Endothelial cell of umbilical vein (primary cell): ENCODE measurements at regions not wholly inside any gene's neighbourhood (a gene's known extent, or its start where the extent isn't known, plus 50 kb on each side); places are given as distances from the start of the nearest gene placed in this dataset.

Experiments used
- BruUV-seq: library from RNA; stranded (reverse); fragments of 400-500 nt; replicated peaks from 2 replicates; lab custom pipeline; 2021; lab: Mats Ljungman, UMichigan
- CTCF ChIA-PET: fragments of 300-600, 350-600 bp; sonication (Branson Sonifier 250); formaldehyde crosslinking; loops from one replicate; lab custom pipeline; 2021; ENCODE audit warnings: antibody characterized with exemption, inconsistent platforms; lab: Charles Lee
- POLR2A ChIA-PET: fragments of 300-600, 350-600 bp; sonication (Branson Sonifier 250); formaldehyde crosslinking; loops from one replicate; lab custom pipeline; 2021; ENCODE audit warnings: antibody characterized with exemption, inconsistent platforms; lab: Charles Lee
- DNase-seq: peaks from one replicate; pipeline ENCODE4 v3.0.0-alpha.2; 2011; ENCODE audit warnings: low read depth, low spot score
- FAIRE-seq: peaks from 2 replicates; lab custom pipeline; 2011; peaks lifted over from hg19 to GRCh38; lab: Jason Lieb, UNC
- H2AFZ ChIP-seq: 2 replicates; pipeline ENCODE4 v1.6.0; 2012; ENCODE audit warnings: low read depth, low read length, control low read depth, inconsistent platforms
- H3K27ac ChIP-seq: 2 replicates; pipeline ENCODE4 v1.5.1; 2011; ENCODE audit warnings: low read depth, mild to moderate bottlenecking, control low read depth, low read length, moderate library complexity; ENCODE audit not compliant: insufficient read depth
- H3K27me3 ChIP-seq, 2 experiments: 2 replicates each; pipeline versions ENCODE4 v1.6.0 to v1.6.1; 2011; ENCODE audit warnings: low read length in 2 of 2, mixed read lengths in 1 of 2; ENCODE audit not compliant: control insufficient read depth in 2 of 2, insufficient read depth in 2 of 2
- H3K36me3 ChIP-seq, 2 experiments: 2 replicates in 1 of 2; 3 replicates in 1 of 2; pipeline ENCODE4 v1.5.1; 2011; ENCODE audit warnings: low read length in 2 of 2, mild to moderate bottlenecking in 1 of 2, moderate library complexity in 1 of 2; ENCODE audit not compliant: control insufficient read depth in 2 of 2, insufficient read depth in 2 of 2; ENCODE audit errors: extremely low read depth in 1 of 2
- H3K4me1 ChIP-seq: 3 replicates; pipeline ENCODE4 v1.5.1; 2011; ENCODE audit warnings: mild to moderate bottlenecking, low read length; ENCODE audit not compliant: control insufficient read depth, insufficient read depth; ENCODE audit errors: extremely low read depth
- H3K4me2 ChIP-seq: 2 replicates; pipeline ENCODE4 v1.6.1; 2011; ENCODE audit warnings: low read length, control low read depth, mixed read lengths; ENCODE audit not compliant: insufficient read depth
- H3K4me3 ChIP-seq, 3 experiments: fragments of 200-600 bp in 1 of 3; sonication (generic), shearing (Covaris generic) in 1 of 3; replicated peaks in 1 of 3; 2 replicates each; pipeline ENCODE4 v1.5.1; 2011 to 2016; ENCODE audit warnings: control low read depth in 3 of 3, low read length in 3 of 3, mild to moderate bottlenecking in 2 of 3, inconsistent platforms in 1 of 3, low read depth in 1 of 3, moderate library complexity in 1 of 3; ENCODE audit not compliant: insufficient read depth in 1 of 3
- H3K79me2 ChIP-seq: 2 replicates; pipeline ENCODE4 v1.6.0; 2012; ENCODE audit warnings: low read length, inconsistent platforms; ENCODE audit not compliant: control insufficient read depth, insufficient read depth
- H3K9ac ChIP-seq: replicated peaks from 2 replicates; pipeline ENCODE3; 2011; ENCODE audit warnings: low read length, control low read depth; ENCODE audit not compliant: insufficient read depth; ENCODE audit errors: extremely low read depth
- H3K9me1 ChIP-seq: replicated peaks from 3 replicates; pipeline ENCODE4 v1.6.0; 2011; ENCODE audit warnings: mild to moderate bottlenecking, low read length; ENCODE audit not compliant: control insufficient read depth, insufficient read depth; ENCODE audit errors: extremely low read depth
- H3K9me3 ChIP-seq: replicated peaks from 2 replicates; pipeline ENCODE4 v1.5.1; 2012; ENCODE audit warnings: low read length, inconsistent platforms; ENCODE audit not compliant: control insufficient read depth, insufficient read depth
- H4K20me1 ChIP-seq: replicated peaks from 2 replicates; pipeline ENCODE3; 2011; ENCODE audit warnings: mild to moderate bottlenecking, low read length; ENCODE audit not compliant: control insufficient read depth, insufficient read depth; ENCODE audit errors: extremely low read depth
- EZH2 ChIP-seq: IDR thresholded peaks from 2 replicates; pipeline ENCODE4 v1.6.1; 2012; ENCODE audit warnings: borderline replicate concordance, low read depth, mild to moderate bottlenecking, moderate library complexity, low read length, inconsistent platforms; ENCODE audit not compliant: severe bottlenecking
- FOS ChIP-seq: IDR thresholded peaks from 2 replicates; pipeline ENCODE4 v1.6.1; 2011; ENCODE audit warnings: mild to moderate bottlenecking, low read length, moderate library complexity, borderline replicate concordance; ENCODE audit not compliant: insufficient read depth
- GATA2 ChIP-seq: IDR thresholded peaks from 2 replicates; pipeline ENCODE4 v1.7.0; 2011; ENCODE audit warnings: low read depth, mild to moderate bottlenecking, moderate library complexity, mixed read lengths, low read length; ENCODE audit not compliant: insufficient read length, insufficient read depth
- JUN ChIP-seq: IDR thresholded peaks from 2 replicates; pipeline ENCODE4 v1.6.1; 2011; ENCODE audit warnings: borderline replicate concordance, low read depth; ENCODE audit not compliant: insufficient read length, insufficient read depth
- MYC ChIP-seq: IDR thresholded peaks from one replicate; pipeline ENCODE4 v1.6.1; 2011; ENCODE audit warnings: mild to moderate bottlenecking, low read depth, low read length
- POLR2A ChIP-seq: IDR thresholded peaks from 2 replicates; pipeline ENCODE4 v1.6.1; 2012; ENCODE audit warnings: low read depth, mild to moderate bottlenecking, control low read depth, low read length
- POLR2AphosphoS5 ChIP-seq: IDR thresholded peaks from 2 replicates; pipeline ENCODE4 v1.6.1; 2012; ENCODE audit warnings: low read depth, mild to moderate bottlenecking, control low read depth, low read length, moderate library complexity; ENCODE audit not compliant: insufficient read depth
- dilution Hi-C: fragments of 300-500 bp; cut with MboI; formaldehyde crosslinking; loops from one replicate; pipeline ENCODE4 v1.15.0; 2019; ENCODE audit warnings: low sequenced_read_pairs; ENCODE audit not compliant: extremely low pct_ligation_motif_present
- intact Hi-C: fragments of 100-400 bp; cut with micrococcal nuclease; formaldehyde crosslinking; loops from one replicate; pipeline ENCODE4 v1.10.0; 2022
- TF ChIP-seq, protein P1 (sequence below): IDR thresholded peaks from 2 replicates; pipeline ENCODE4 v1.6.1; 2011; ENCODE audit not compliant: insufficient read depth, insufficient read length
- TF ChIP-seq, protein P2 (sequence below), 2 donors: IDR thresholded peaks; 1 replicate in 1 of 2; 2 replicates in 1 of 2; pipeline ENCODE4 v1.5.1; 2011; ENCODE audit warnings: low read length in 2 of 2, mild to moderate bottlenecking in 2 of 2, moderate library complexity in 2 of 2, control low read depth in 1 of 2, inconsistent platforms in 1 of 2, low read depth in 1 of 2; ENCODE audit not compliant: insufficient read depth in 1 of 2; ENCODE audit errors: extremely low read depth in 1 of 2

DNA sequence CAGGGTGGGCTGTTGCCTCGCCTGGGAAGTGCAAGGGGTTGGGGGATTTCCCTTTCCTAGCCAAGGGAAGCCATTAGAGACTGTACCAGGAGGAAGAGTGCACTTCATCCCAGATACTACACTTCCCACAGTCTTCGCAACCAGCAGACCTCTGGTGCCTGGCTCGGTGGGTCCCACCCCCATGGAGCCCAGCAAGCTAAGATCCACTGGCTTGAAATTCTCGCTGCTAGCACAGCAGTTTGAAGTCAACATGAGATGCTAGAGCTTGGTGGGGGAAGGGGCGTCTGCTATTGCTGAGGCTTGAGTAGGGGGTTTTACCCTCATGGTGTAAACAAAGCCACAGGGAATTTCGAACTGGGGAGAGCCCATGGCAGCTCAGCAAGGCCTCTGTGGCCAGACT lies 586.4 kb downstream of the HTR1A start:
- CTCF ChIA-PET, result no interaction called here
- dilution Hi-C loops (no loop called here), intact Hi-C loops (no loop called here)
- no peaks in the 10 kb centered on the region for H3K9me3 ChIP-seq
- no peaks in the 10 kb centered on the region for H4K20me1 ChIP-seq
- no peaks in the 10 kb centered on the region for H3K79me2 ChIP-seq
- TF ChIP-seq FOS, result no peak
- TF ChIP-seq JUN, result no peak
- TF ChIP-seq, protein P1, sequence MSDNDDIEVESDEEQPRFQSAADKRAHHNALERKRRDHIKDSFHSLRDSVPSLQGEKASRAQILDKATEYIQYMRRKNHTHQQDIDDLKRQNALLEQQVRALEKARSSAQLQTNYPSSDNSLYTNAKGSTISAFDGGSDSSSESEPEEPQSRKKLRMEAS, result no peak
- TF ChIP-seq EZH2, result no peak
- no peak for TF ChIP-seq POLR2A
- no peak for TF ChIP-seq MYC
- TF ChIP-seq GATA2, result no peak
- TF ChIP-seq POLR2AphosphoS5, result no peak
- TF ChIP-seq, protein P2, sequence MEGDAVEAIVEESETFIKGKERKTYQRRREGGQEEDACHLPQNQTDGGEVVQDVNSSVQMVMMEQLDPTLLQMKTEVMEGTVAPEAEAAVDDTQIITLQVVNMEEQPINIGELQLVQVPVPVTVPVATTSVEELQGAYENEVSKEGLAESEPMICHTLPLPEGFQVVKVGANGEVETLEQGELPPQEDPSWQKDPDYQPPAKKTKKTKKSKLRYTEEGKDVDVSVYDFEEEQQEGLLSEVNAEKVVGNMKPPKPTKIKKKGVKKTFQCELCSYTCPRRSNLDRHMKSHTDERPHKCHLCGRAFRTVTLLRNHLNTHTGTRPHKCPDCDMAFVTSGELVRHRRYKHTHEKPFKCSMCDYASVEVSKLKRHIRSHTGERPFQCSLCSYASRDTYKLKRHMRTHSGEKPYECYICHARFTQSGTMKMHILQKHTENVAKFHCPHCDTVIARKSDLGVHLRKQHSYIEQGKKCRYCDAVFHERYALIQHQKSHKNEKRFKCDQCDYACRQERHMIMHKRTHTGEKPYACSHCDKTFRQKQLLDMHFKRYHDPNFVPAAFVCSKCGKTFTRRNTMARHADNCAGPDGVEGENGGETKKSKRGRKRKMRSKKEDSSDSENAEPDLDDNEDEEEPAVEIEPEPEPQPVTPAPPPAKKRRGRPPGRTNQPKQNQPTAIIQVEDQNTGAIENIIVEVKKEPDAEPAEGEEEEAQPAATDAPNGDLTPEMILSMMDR (IDR thresholded peaks at IDR 0.05; ENCODE audit: extremely low read depth in 1 of 2, insufficient read depth in 1 of 2, low read depth in 1 of 2, low read length in 2 of 2), result no peak
- FAIRE-seq (no peak), DNase-seq (no peak)
- BruUV-seq, result no TSS peak
- H3K27ac ChIP-seq, result no peak overlapping the region
- POLR2A ChIA-PET, result no interaction called here
- H3K9me1 ChIP-seq, result no peaks in the 10 kb centered on the region
- no peak overlapping the region for H2AFZ ChIP-seq
- no peaks in the 10 kb centered on the region for H3K36me3 ChIP-seq
- H3K4me3 ChIP-seq, result no peak overlapping the region
- no peaks in the 10 kb centered on the region for H3K4me1 ChIP-seq
- no peaks in the 10 kb centered on the region for H3K27me3 ChIP-seq
- H3K4me2 ChIP-seq, result no peak overlapping the region
- no peak overlapping the region for H3K9ac ChIP-seq
